IMR-90 (cell line): ENCODE measurements at regions not wholly inside any gene's neighbourhood (a gene's known extent, or its start where the extent isn't known, plus 50 kb on each side); places are given as distances from the start of the nearest gene placed in this dataset.

ENCODE experiments used
- ATAC-seq: fragments of 200-7000 bp; cut with Tn5 transposase; 2 replicates; pipeline ENCODE4 v1.9.1; 2020; ENCODE audit warnings: low read depth, mild to moderate bottlenecking, moderate library complexity
- BruUV-seq: library from RNA; stranded (reverse); fragments of 400-500 nt; replicated peaks from 2 replicates; lab custom pipeline; 2021; lab: Mats Ljungman, UMichigan
- CTCF ChIA-PET: fragments of 300-600 bp; formaldehyde crosslinking; extraction: SDS; loops from one replicate; lab custom pipeline; 2021; ENCODE audit warnings: antibody characterized with exemption; lab: Yijun Ruan, JAX
- POLR2A ChIA-PET: fragments of 300-600 bp; sonication (Branson Sonifier 250); formaldehyde crosslinking; loops from one replicate; lab custom pipeline; 2022; ENCODE audit warnings: antibody characterized with exemption; ENCODE audit not compliant: unreplicated experiment; lab: Charles Lee
- DNase-seq: peaks from one replicate; pipeline ENCODE4 v3.0.0; 2013
- H2AFZ ChIP-seq: replicated peaks from 2 replicates; pipeline ENCODE3; 2013; ENCODE audit warnings: low read length, mild to moderate bottlenecking; ENCODE audit not compliant: poor library complexity
- H2AK5ac ChIP-seq: 2 replicates; pipeline ENCODE4 v1.6.1; 2013; ENCODE audit warnings: low read depth, low read length, inconsistent platforms
- H2AK9ac ChIP-seq: replicated peaks from 2 replicates; pipeline ENCODE3; 2013; ENCODE audit warnings: mild to moderate bottlenecking, low read depth, low read length, moderate library complexity; ENCODE audit not compliant: poor library complexity
- H2BK120ac ChIP-seq: 2 replicates; pipeline ENCODE4 v1.6.1; 2013; ENCODE audit warnings: low read depth, low read length, inconsistent platforms
- H2BK15ac ChIP-seq: 3 replicates; pipeline ENCODE4 v1.6.1; 2013; ENCODE audit warnings: low read depth, low read length, inconsistent platforms
- H2BK20ac ChIP-seq: 2 replicates; pipeline ENCODE4 v1.6.1; 2013; ENCODE audit warnings: low read depth, mild to moderate bottlenecking, inconsistent platforms, low read length, moderate library complexity
- H2BK5ac ChIP-seq: 2 replicates; pipeline ENCODE4 v1.6.1; 2013; ENCODE audit warnings: mild to moderate bottlenecking, low read depth, low read length, inconsistent platforms; ENCODE audit not compliant: poor library complexity, severe bottlenecking
- H3K14ac ChIP-seq: replicated peaks from 2 replicates; pipeline ENCODE4 v1.6.1; 2013; ENCODE audit warnings: low read depth, low read length, inconsistent platforms
- H3K18ac ChIP-seq: 2 replicates; pipeline ENCODE4 v1.6.1; 2013; ENCODE audit warnings: low read depth, low read length, control low read depth
- H3K23ac ChIP-seq: 2 replicates; pipeline ENCODE4 v1.6.1; 2013; ENCODE audit warnings: low read depth, low read length, inconsistent platforms
- H3K27ac ChIP-seq: 2 replicates; pipeline ENCODE4 v1.5.1; 2013; ENCODE audit warnings: mild to moderate bottlenecking, control low read depth, low read length; ENCODE audit not compliant: insufficient read depth
- H3K27me3 ChIP-seq: 2 replicates; pipeline ENCODE4 v1.6.1; 2013; ENCODE audit warnings: low read length; ENCODE audit not compliant: control insufficient read depth, insufficient read depth
- H3K36me3 ChIP-seq: 2 replicates; pipeline ENCODE4 v1.6.1; 2013; ENCODE audit warnings: low read length, mixed read lengths; ENCODE audit not compliant: control insufficient read depth, insufficient read depth
- H3K4ac ChIP-seq: 2 replicates; pipeline ENCODE4 v1.6.1; 2013; ENCODE audit warnings: low read depth, low read length, inconsistent platforms
- H3K4me1 ChIP-seq: 2 replicates; pipeline ENCODE4 v1.6.1; 2013; ENCODE audit warnings: low read length, mixed read lengths; ENCODE audit not compliant: control insufficient read depth, insufficient read depth
- H3K4me2 ChIP-seq: 2 replicates; pipeline ENCODE4 v1.6.1; 2013; ENCODE audit warnings: low read depth, mild to moderate bottlenecking, control low read depth, low read length, moderate library complexity
- H3K4me3 ChIP-seq: 2 replicates; pipeline ENCODE4 v1.5.1; 2013; ENCODE audit warnings: low read depth, mild to moderate bottlenecking, control low read depth, low read length, moderate library complexity; ENCODE audit not compliant: insufficient read depth
- H3K56ac ChIP-seq: 2 replicates; pipeline ENCODE4 v1.6.1; 2013; ENCODE audit warnings: low read length, inconsistent platforms; ENCODE audit not compliant: insufficient read depth; ENCODE audit errors: extremely low read depth
- H3K79me1 ChIP-seq, 2 experiments: 2 replicates each; pipeline ENCODE4 v1.6.1; 2013; ENCODE audit warnings: low read length in 2 of 2, inconsistent platforms in 1 of 2, low read depth in 1 of 2
- H3K9ac ChIP-seq: 2 replicates; pipeline ENCODE4 v1.6.1; 2013; ENCODE audit warnings: low read depth, low read length, control low read depth
- H3K9me1 ChIP-seq: 2 replicates; pipeline ENCODE4 v1.6.1; 2013; ENCODE audit warnings: low read length, inconsistent platforms; ENCODE audit not compliant: insufficient read depth
- H3K9me3 ChIP-seq: 2 replicates; pipeline ENCODE4 v1.6.1; 2013; ENCODE audit warnings: low read length; ENCODE audit not compliant: control insufficient read depth, insufficient read depth
- H4K20me1 ChIP-seq: 2 replicates; pipeline ENCODE4 v1.6.1; 2013; ENCODE audit warnings: low read length, inconsistent platforms; ENCODE audit not compliant: insufficient read depth
- H4K5ac ChIP-seq: 2 replicates; pipeline ENCODE4 v1.6.1; 2013; ENCODE audit warnings: mild to moderate bottlenecking, low read depth, low read length, control low read depth
- H4K8ac ChIP-seq, 2 experiments: 2 replicates each; pipeline ENCODE4 v1.6.1; 2013; ENCODE audit warnings: low read depth in 2 of 2, low read length in 2 of 2, control low read depth in 1 of 2, inconsistent platforms in 1 of 2
- H4K91ac ChIP-seq: 2 replicates; pipeline ENCODE4 v1.6.1; 2013; ENCODE audit warnings: low read depth, low read length, inconsistent platforms; ENCODE audit not compliant: insufficient read depth
- CEBPB ChIP-seq: IDR thresholded peaks from 2 replicates; pipeline ENCODE4 v1.6.1; 2012; ENCODE audit warnings: low read depth, low read length, improper control_type of control experiment
- CHD1 ChIP-seq: IDR thresholded peaks from 2 replicates; pipeline ENCODE4 v1.6.1; 2012; ENCODE audit warnings: low read depth, low read length, improper control_type of control experiment
- FOS ChIP-seq: fragments of 150-350 bp; IDR thresholded peaks from 2 replicates; pipeline ENCODE4 v1.6.1; 2016; ENCODE audit warnings: low read depth, low read length
- MAFK ChIP-seq: IDR thresholded peaks from 2 replicates; pipeline ENCODE4 v1.6.1; 2012; ENCODE audit warnings: low read depth, low read length, improper control_type of control experiment
- MAZ ChIP-seq: IDR thresholded peaks from 2 replicates; pipeline ENCODE4 v1.6.1; 2012; ENCODE audit warnings: low read depth, mild to moderate bottlenecking, low read length, improper control_type of control experiment, moderate library complexity, borderline replicate concordance
- MXI1 ChIP-seq: IDR thresholded peaks from 2 replicates; pipeline ENCODE4 v1.6.1; 2012; ENCODE audit warnings: low read depth, mild to moderate bottlenecking, low read length, moderate library complexity, borderline replicate concordance
- NFE2L2 ChIP-seq: fragments of 150-350 bp; IDR thresholded peaks from 2 replicates; pipeline ENCODE4 v1.6.1; 2016; ENCODE audit warnings: low read depth, mild to moderate bottlenecking, low read length
- POLR2A ChIP-seq: IDR thresholded peaks from 2 replicates; pipeline ENCODE4 v1.6.1; 2012; ENCODE audit warnings: mild to moderate bottlenecking, low read depth, low read length
- RAD21 ChIP-seq: IDR thresholded peaks from 2 replicates; pipeline ENCODE4 v1.6.1; 2012; ENCODE audit warnings: low read length, improper control_type of control experiment
- RFX5 ChIP-seq: IDR thresholded peaks from 2 replicates; pipeline ENCODE4 v1.8.0; 2012; ENCODE audit warnings: low read depth, mild to moderate bottlenecking, low read length, moderate library complexity
- WGBS, 2 experiments: methylation state at CpG; one replicate each; pipeline versions ENCODE4 v1.1.5 to v1.1.7; 2013; ENCODE audit warnings: missing lambda C conversion rate in 2 of 2; ENCODE audit not compliant: insufficient read length in 1 of 2; ENCODE audit errors: extremely low coverage in 2 of 2; 5-methylcytosine and 5-hydroxymethylcytosine counted together
- dilution Hi-C: fragments of 300-500 bp; cut with HindIII; formaldehyde crosslinking; loops from one replicate; pipeline ENCODE4 v1.14.3; 2018; ENCODE audit warnings: low sequenced_read_pairs; ENCODE audit not compliant: unreplicated experiment
- in situ Hi-C: fragments of 300-500 bp; cut with MboI; formaldehyde crosslinking; loops from 3 replicates; pipeline ENCODE4 v1.14.3; 2019; ENCODE audit warnings: low sequenced_read_pairs, inconsistent platforms, mixed read lengths
- intact Hi-C: fragments of 100-400 bp; cut with micrococcal nuclease; formaldehyde crosslinking; loops from 2 replicates; pipeline ENCODE4 v1.10.0; 2022
- TF ChIP-seq, protein P1 (sequence below): conservative IDR thresholded peaks from 2 replicates; pipeline ENCODE4 v1.5.1; 2012; ENCODE audit warnings: mild to moderate bottlenecking, low read depth, low read length, improper control_type of control experiment

DNA sequence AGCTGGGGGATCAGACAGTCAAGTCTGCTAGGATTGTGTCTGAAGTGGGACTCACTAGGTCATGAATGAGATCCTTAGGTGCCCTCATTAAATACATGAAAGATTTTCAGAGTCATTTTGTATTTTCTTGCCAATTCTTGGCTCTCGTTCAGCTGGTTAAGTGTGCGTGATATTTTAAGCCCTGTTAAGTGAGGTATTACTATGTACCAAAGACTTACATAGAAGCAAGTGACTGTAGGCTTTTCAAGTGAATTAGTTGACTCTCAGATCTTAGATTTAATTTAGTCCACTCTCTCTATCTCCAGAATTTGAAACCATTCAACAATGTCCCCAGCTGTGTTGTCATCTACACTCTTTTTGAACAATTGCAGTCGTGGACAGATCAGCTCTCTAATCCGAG is 219.4 kb downstream of the FOXL1 start:
- no peak overlapping the region for H3K27ac ChIP-seq
- H3K18ac ChIP-seq = no peak overlapping the region
- H3K14ac ChIP-seq = no peak overlapping the region
- no peak overlapping the region for H4K91ac ChIP-seq
- no peak overlapping the region for H2BK5ac ChIP-seq
- no peak overlapping the region for H2BK120ac ChIP-seq
- DNase-seq (no peak), ATAC-seq (no peak)
- H2AK9ac ChIP-seq = no peak overlapping the region
- BruUV-seq = no TSS peak
- ChIA-PET CTCF (no interaction called here), POLR2A (no interaction called here)
- H3K27me3 ChIP-seq = peaks cover 40% of the 10 kb centered on the region
- H3K4ac ChIP-seq = no peak overlapping the region
- H2BK20ac ChIP-seq = no peak overlapping the region
- H3K4me3 ChIP-seq = no peak overlapping the region
- TF ChIP-seq, protein P1, sequence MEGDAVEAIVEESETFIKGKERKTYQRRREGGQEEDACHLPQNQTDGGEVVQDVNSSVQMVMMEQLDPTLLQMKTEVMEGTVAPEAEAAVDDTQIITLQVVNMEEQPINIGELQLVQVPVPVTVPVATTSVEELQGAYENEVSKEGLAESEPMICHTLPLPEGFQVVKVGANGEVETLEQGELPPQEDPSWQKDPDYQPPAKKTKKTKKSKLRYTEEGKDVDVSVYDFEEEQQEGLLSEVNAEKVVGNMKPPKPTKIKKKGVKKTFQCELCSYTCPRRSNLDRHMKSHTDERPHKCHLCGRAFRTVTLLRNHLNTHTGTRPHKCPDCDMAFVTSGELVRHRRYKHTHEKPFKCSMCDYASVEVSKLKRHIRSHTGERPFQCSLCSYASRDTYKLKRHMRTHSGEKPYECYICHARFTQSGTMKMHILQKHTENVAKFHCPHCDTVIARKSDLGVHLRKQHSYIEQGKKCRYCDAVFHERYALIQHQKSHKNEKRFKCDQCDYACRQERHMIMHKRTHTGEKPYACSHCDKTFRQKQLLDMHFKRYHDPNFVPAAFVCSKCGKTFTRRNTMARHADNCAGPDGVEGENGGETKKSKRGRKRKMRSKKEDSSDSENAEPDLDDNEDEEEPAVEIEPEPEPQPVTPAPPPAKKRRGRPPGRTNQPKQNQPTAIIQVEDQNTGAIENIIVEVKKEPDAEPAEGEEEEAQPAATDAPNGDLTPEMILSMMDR = no peak
- TF ChIP-seq POLR2A (no peak), NFE2L2 (no peak), RFX5 (no peak), MAZ (no peak), MAFK (no peak), MXI1 (no peak), CEBPB (no peak), FOS (no peak), RAD21 (no peak), CHD1 (no peak)
- no peak overlapping the region for H4K8ac ChIP-seq
- H3K36me3 ChIP-seq = no peaks in the 10 kb centered on the region
- H4K5ac ChIP-seq = no peak overlapping the region
- no peaks in the 10 kb centered on the region for H3K79me1 ChIP-seq
- intact Hi-C loops = no loop called here
- no peak overlapping the region for H3K56ac ChIP-seq
- H2BK15ac ChIP-seq = no peak overlapping the region
- no peaks in the 10 kb centered on the region for H3K9me3 ChIP-seq
- dilution Hi-C loops = no loop called here
- 57% methylated on average over 2 of the region's 4 CpGs; no CpG with 5 or more reads in 1 of the 2 experiments for WGBS, 2 experiments
- no peak overlapping the region for H3K4me2 ChIP-seq
- no peak overlapping the region for H2AFZ ChIP-seq
- no peak overlapping the region for H2AK5ac ChIP-seq
- no peaks in the 10 kb centered on the region for H4K20me1 ChIP-seq
- in situ Hi-C loops = no loop called here
- no peak overlapping the region for H3K23ac ChIP-seq
- no peaks in the 10 kb centered on the region for H3K9me1 ChIP-seq
- no peak overlapping the region for H3K9ac ChIP-seq
- no peaks in the 10 kb centered on the region for H3K4me1 ChIP-seq
